HEK293T (cell line): ENCODE measurements at regions not wholly inside any gene's neighbourhood (a gene's known extent, or its start where the extent isn't known, plus 50 kb on each side); places are given as distances from the start of the nearest gene placed in this dataset.

Source experiments
- FOXA1 ChIP-seq: fragments of 450-650 bp; IDR thresholded peaks from 2 replicates; pipeline ENCODE4 v1.6.1; 2016; ENCODE audit warnings: mild to moderate bottlenecking
- SP1 ChIP-seq: fragments of 450-650 bp; IDR thresholded peaks from 2 replicates; pipeline ENCODE4 v1.6.1; 2017
- SUZ12 ChIP-seq: fragments of 450-650 bp; IDR thresholded peaks from 2 replicates; pipeline ENCODE4 v1.6.1; 2016; ENCODE audit warnings: mild to moderate bottlenecking

DNA sequence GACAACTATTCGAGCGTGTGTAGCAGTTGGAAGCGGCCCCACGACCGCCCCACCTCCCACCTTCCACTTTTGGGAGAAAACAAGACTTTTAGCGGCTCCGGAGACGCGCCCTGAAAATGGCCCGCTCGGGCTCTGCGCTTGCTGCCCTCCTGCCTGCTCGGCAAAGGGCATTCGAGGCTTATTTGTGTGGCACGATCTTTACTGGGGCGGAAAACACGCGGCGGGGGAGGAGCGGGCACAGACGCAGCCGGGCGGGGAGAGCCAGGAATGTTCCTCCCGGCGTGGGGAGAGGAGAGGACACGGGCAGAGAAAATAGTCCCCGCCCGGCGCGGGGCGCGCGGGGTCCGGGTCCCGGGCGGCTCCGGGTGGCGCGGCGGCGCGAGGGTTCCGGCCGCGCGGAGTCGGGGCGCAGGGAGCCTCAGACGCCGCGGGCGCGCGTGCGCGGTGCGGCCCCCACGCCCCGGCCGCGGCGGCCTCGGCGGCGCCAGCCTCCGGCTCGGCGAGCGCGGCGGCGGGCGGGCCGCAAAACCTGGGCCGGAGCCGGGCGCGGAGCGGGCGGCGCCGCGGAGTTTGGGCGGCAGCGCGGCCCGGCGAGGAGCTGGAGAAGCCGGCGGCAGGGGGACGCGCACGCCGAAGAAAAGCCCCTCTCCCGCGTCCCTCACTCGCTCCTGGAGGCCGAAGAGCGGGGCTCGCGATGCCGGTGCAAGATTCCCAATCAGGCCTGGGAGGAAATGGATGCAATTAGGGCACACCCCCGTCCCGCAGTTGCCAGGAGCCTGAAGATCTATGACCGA, 90.0 kb upstream of the ARID1B start:
- TF ChIP-seq SP1 (no peak), FOXA1 (no peak), SUZ12 (no peak)
